ENCODE measurements at regions not wholly inside any gene's neighbourhood (a gene's known extent, or its start where the extent isn't known, plus 50 kb on each side); places are given as distances from the start of the nearest gene placed in this dataset.

DNA sequence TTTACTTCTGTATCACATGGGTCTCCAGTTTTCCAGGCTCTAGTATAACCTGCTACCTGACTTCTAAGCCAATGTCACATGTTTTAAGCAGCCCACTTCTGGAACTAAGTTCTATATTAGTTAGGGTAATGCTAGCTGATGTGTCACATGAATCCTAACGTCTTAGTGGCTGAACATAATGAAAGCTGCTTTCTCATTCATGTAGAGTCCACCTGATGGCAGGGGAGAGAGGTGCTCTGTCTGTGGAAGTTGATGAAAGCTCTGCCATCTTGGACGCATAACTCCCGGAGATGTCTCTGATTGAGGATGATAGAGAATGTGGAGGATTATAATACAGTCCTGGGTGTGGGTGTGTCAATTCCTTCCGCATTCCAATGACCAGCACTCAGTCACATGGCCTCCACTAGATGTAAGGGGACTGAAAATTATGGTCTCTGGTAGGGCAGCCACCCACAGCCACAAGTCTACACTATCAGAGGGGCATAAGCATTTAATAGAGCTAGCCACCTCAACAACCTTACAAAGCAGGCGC, 234.4 kb upstream of the CRY1 start:
- no peak for DNase-seq

DNA sequence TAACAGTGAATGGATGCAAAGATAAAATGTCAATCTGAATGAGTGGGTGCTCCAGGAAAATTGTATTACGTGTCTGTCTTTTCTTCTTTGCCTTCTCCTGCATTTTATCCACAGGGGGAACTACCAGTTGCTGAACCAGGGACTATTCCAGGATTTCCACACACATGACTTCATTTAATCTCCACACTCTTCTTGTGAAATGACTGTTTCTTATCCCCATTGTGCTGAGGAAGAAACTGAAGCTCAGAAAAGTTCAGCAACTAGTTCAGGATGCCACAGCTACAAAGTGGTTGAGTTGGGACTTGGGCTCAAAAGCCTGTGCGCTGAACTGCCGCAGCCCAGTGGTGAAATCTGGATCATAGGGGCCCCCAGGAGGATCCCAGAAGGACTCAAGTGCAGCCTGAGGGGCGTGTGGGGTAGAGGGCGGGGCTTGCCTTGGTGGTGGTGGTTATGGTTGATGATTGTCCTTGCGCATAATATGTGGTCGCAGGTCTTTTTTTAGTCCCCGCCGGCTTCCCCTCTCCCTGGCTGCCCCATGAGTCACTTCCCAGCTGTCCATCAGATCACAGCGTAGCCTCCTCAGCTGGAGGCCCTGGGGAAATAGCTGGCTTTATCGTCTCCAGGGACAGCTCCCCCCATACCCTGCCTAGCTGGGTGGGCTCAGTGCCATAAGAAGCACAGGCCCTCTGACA, 235.2 kb upstream of the CRY1 start:
- TF ChIP-seq, protein P1, sequence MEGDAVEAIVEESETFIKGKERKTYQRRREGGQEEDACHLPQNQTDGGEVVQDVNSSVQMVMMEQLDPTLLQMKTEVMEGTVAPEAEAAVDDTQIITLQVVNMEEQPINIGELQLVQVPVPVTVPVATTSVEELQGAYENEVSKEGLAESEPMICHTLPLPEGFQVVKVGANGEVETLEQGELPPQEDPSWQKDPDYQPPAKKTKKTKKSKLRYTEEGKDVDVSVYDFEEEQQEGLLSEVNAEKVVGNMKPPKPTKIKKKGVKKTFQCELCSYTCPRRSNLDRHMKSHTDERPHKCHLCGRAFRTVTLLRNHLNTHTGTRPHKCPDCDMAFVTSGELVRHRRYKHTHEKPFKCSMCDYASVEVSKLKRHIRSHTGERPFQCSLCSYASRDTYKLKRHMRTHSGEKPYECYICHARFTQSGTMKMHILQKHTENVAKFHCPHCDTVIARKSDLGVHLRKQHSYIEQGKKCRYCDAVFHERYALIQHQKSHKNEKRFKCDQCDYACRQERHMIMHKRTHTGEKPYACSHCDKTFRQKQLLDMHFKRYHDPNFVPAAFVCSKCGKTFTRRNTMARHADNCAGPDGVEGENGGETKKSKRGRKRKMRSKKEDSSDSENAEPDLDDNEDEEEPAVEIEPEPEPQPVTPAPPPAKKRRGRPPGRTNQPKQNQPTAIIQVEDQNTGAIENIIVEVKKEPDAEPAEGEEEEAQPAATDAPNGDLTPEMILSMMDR (IDR thresholded peaks at IDR 0.05), result no peak
- Histone ChIP-seq H3K4me1 (peaks cover 0 to 8% of the 10 kb centered on the region in 2 donors), H3K27ac (no peak overlapping the region), H3K4me3 (no peak overlapping the region), H3K9me3 (no peaks in the 10 kb centered on the region), H3K27me3 (peaks cover 0 to 36% of the 10 kb centered on the region in 2 donors), H3K36me3 (no peaks in the 10 kb centered on the region)
- DNase-seq (peak in 1 of 4 donors; percentile 10), ATAC-seq (peak; percentile 53)
- intact Hi-C loops (cut with DNase I), result no loop called here

More for the DNA sequence above, 234.4 kb upstream of the CRY1 start:
- H3K4me1 ChIP-seq, result peaks cover 0 to 8% of the 10 kb centered on the region in 2 donors
- H3K36me3 ChIP-seq, result no peaks in the 10 kb centered on the region
- ATAC-seq, result no peak
- peaks cover under 1 to 44% of the 10 kb centered on the region in 2 donors for H3K27me3 ChIP-seq
- intact Hi-C loops (cut with DNase I), result no loop called here
- H3K9me3 ChIP-seq, result no peaks in the 10 kb centered on the region
- TF ChIP-seq, protein P1 (IDR thresholded peaks at IDR 0.05), result no peak
- no peak overlapping the region for H3K27ac ChIP-seq
- no peak overlapping the region for H3K4me3 ChIP-seq

DNA sequence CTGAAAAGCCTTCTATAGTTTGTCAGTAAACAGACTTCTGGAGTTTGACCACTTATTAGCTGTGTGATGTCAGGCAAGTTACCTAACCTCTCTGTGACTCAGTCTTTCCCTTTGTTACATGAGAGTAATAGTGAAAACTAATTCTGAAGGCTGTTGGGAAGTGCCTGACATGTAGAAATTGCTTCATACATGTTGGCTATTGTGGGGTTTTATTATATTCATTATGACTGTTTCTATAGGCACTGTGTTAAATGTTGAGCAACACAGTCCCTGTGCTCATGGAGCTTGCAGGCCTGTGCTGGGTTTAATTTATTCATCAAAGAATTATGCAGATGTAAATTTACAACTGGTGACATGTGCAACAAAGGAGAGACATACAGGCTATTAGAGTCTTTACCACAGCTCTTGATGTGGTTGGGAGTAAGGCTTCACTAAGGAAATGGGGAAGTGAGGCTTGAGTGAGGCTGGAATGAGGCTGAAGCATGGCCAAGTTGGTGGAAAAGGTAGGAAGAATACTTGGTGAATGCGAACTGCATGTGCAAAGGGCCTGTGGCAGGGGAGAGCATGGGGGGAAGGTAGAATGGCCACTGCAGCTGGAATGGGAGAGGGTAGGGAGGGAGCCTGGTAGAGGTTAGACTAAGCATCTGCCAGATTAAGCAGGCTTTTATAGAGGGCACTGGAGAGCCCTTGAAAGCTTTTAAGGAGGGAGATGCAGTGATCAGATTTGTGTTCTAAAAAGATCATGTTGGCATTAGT, 236.4 kb upstream of the CRY1 start:
- TF ChIP-seq, protein P1 (IDR thresholded peaks at IDR 0.05), result no peak
- Histone ChIP-seq H3K4me3 (no peak overlapping the region), H3K27ac (no peak overlapping the region), H3K9me3 (no peaks in the 10 kb centered on the region), H3K4me1 (peaks cover 0 to 8% of the 10 kb centered on the region in 2 donors), H3K27me3 (peaks cover 0 to 28% of the 10 kb centered on the region in 2 donors), H3K36me3 (no peaks in the 10 kb centered on the region)
- intact Hi-C loops (cut with DNase I), result no loop called here
- ATAC-seq (no peak), DNase-seq (no peak)

DNA sequence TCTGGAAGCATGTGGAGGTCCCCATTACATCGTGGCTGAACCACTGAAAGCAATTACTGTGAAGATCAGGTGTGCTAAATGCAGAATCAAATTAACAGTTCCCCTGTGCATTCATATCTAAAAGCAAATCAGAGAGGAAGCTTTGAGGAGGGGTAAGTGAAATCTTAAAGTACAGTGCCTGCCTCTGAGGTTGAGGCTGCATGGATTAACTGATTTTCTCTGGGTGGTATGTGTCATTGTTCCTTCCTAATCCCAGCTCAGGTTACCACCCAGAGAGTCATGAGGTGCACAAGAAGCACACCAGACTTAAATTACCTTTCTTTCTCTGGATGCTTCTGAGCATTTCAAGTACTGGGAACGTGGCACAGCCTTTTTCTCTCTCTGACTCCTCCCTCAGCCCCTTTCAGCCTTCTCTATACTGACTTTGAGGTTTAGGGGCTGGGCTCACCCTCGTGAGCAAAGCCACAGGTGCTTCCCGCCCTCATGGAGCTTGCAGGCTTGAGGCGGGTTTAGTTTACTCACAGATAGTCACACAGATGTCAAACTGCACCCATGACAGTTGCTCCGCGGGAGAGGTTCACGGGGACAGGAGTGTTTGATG, 237.6 kb upstream of the CRY1 start:
- Histone ChIP-seq H3K36me3 (no peaks in the 10 kb centered on the region), H3K9me3 (no peaks in the 10 kb centered on the region), H3K27ac (no peak overlapping the region), H3K4me3 (no peak overlapping the region), H3K4me1 (peaks cover 0 to 8% of the 10 kb centered on the region in 2 donors), H3K27me3 (peaks cover 0 to 34% of the 10 kb centered on the region in 2 donors)
- intact Hi-C loops (cut with DNase I), result no loop called here
- no peak for ATAC-seq
- DNase-seq, result no peak
- TF ChIP-seq, protein P1 (IDR thresholded peaks at IDR 0.05), result no peak

DNA sequence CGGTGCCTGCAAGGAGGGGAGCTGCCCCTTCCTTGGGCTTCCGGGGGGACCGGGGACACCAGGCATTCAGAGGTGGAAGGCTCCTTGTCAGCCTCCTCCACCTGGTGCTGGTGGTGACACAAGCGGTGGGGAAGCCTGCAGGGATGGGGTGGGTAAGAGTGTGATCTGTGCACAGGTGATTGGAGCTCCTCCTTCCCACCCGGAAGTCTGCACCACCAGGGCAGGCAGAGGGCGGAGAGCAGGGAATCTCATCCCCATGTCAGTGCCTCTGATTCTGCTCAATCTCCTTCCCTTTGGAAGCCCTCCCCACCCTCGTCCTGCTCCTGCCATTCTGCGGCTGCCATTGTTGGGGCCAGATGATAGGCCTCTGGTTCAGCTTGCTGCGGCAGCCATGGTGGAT, 238.1 kb upstream of the CRY1 start:
- DNase-seq, result no peak
- H3K4me3 ChIP-seq, result no peak overlapping the region
- peaks cover 0 to 8% of the 10 kb centered on the region in 2 donors for H3K4me1 ChIP-seq
- intact Hi-C loops (cut with DNase I), result no loop called here
- H3K36me3 ChIP-seq, result no peaks in the 10 kb centered on the region
- H3K27me3 ChIP-seq, result peaks cover 0 to 34% of the 10 kb centered on the region in 2 donors
- ATAC-seq, result no peak
- no peaks in the 10 kb centered on the region for H3K9me3 ChIP-seq
- TF ChIP-seq, protein P1 (IDR thresholded peaks at IDR 0.05), result no peak
- no peak overlapping the region for H3K27ac ChIP-seq

Data from left lung (tissue), 4 donors.